GM06990 (cell line): ENCODE measurements at regions not wholly inside any gene's neighbourhood (a gene's known extent, or its start where the extent isn't known, plus 50 kb on each side); places are given as distances from the start of the nearest gene placed in this dataset.

ENCODE experiments used
- DNase-seq: peaks from one replicate; pipeline ENCODE4 v3.0.0-alpha.2; 2011; ENCODE audit not compliant: insufficient read length; ENCODE audit errors: extremely low read depth
- H3K27me3 ChIP-seq: replicated peaks from 2 replicates; pipeline ENCODE4 v1.6.0; 2011; ENCODE audit warnings: low read length; ENCODE audit not compliant: control insufficient read depth, insufficient read depth
- H3K36me3 ChIP-seq: 2 replicates; pipeline ENCODE4 v1.5.1; 2011; ENCODE audit warnings: low read length; ENCODE audit not compliant: control insufficient read depth, insufficient read depth
- H3K4me3 ChIP-seq: replicated peaks from 2 replicates; pipeline ENCODE4 v1.5.1; 2011; ENCODE audit warnings: low read depth, mild to moderate bottlenecking, control low read depth, low read length
- CTCF ChIP-seq: IDR thresholded peaks from 2 replicates; pipeline ENCODE4 v1.5.1; 2011; ENCODE audit warnings: low read length, control low read depth, mild to moderate bottlenecking, inconsistent platforms; ENCODE audit not compliant: insufficient read depth, poor library complexity, severe bottlenecking

- Histone ChIP-seq H3K4me3 (no peak overlapping the region), H3K27me3 (no peaks in the 10 kb centered on the region), H3K36me3 (no peaks in the 10 kb centered on the region)
- TF ChIP-seq CTCF = no peak
- DNase-seq = no peak
These were observed 372.7 kb upstream of the THBS1 start for GRCh38 chr15:39208187-39208586.

GRCh38 chr15:39209548-39210211 lies 371.2 kb upstream of the THBS1 start:
- no peaks in the 10 kb centered on the region for H3K27me3 ChIP-seq
- DNase-seq = no peak
- no peak overlapping the region for H3K4me3 ChIP-seq
- H3K36me3 ChIP-seq = no peaks in the 10 kb centered on the region
- TF ChIP-seq CTCF = no peak

DNA sequence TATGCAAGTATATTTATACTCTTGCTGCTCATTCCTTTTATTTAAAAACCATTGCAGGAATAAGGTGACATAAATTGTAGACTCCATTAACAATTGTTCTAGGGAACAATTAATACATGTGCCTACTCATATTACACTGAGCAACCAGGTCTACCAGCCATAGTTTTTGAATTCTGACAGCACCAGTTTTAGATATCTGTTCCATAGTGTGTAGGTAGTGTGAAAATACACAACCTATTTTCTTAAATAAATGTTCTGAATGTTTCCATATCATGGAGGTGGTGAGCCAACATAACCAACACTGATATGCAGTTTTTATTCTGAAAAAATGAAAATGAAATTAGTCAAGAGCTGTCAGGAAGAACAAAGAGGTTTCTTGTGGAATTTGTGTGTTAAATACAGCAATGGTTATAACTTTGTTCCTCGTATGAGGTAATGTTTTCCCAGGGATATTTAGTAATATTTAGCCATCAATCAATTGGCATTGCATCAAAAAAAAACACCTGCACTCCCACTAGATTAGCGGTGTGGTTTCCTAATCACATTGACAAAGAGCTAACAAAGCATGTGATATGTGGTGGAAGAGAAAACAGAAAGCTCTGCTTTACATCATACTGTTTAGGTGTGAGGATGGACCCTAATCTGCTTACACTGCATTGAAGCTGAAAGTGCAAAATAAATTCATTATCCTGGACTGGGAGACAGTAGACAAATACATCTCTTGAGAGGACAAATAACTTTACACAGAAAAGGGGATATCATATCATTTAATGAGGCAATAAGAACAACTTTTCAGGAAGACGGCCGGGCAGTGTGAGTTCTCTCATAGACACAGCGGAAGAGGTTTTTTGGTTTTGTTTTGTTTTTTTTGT lies 369.5 kb upstream of the THBS1 start:
- no peak for DNase-seq
- H3K36me3 ChIP-seq = no peaks in the 10 kb centered on the region
- no peak for TF ChIP-seq CTCF
- no peak overlapping the region for H3K4me3 ChIP-seq
- no peaks in the 10 kb centered on the region for H3K27me3 ChIP-seq

DNA sequence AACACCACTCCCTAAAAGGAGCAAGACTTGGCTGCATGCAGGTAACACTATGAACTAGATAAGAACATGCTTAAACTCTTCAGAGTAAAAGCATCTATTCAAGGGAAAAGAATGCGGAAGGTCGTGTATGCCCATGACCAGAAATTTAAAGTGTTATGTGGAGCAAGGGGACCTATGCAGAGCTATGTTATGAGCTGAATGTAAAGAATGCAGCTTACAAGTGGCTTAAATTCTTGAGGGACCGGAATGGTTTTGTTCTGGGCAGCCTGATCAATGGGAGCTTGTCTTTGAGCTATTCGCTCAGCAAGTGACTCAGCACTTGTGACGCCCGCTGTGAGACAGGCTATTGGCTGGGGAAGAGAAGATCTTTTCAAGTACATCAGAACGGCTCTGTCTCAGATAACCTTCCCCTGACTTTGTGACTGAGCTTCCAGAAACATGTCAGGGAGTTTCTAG lies 367.5 kb upstream of the THBS1 start:
- H3K36me3 ChIP-seq = no peaks in the 10 kb centered on the region
- DNase-seq = no peak
- no peaks in the 10 kb centered on the region for H3K27me3 ChIP-seq
- TF ChIP-seq CTCF = no peak
- H3K4me3 ChIP-seq = no peak overlapping the region

- Histone ChIP-seq H3K36me3 (no peaks in the 10 kb centered on the region), H3K27me3 (no peaks in the 10 kb centered on the region), H3K4me3 (no peak overlapping the region)
- no peak for DNase-seq
- TF ChIP-seq CTCF = no peak
These were observed 365.9 kb upstream of the THBS1 start for GRCh38 chr15:39215015-39215414.
